PC-3 (cell line): ENCODE measurements at regions not wholly inside any gene's neighbourhood (a gene's known extent, or its start where the extent isn't known, plus 50 kb on each side); places are given as distances from the start of the nearest gene placed in this dataset.

Experiments used
- ATAC-seq: fragments of 200-7000 bp; cut with Tn5 transposase; 2 replicates; pipeline ENCODE4 v1.9.1; 2020; ENCODE audit warnings: mild to moderate bottlenecking, moderate library complexity
- BruUV-seq: library from RNA; stranded (reverse); fragments of 400-500 nt; replicated peaks from 2 replicates; lab custom pipeline; 2021; lab: Mats Ljungman, UMichigan
- CTCF ChIA-PET: fragments of 300-600 bp; sonication (Branson Sonifier 250); formaldehyde crosslinking; loops from one replicate; lab custom pipeline; 2022; ENCODE audit warnings: antibody characterized with exemption; lab: Charles Lee
- POLR2A ChIA-PET: fragments of 300-600 bp; sonication (Branson Sonifier 250); formaldehyde crosslinking; loops from one replicate; lab custom pipeline; 2022; ENCODE audit warnings: antibody characterized with exemption; ENCODE audit not compliant: unreplicated experiment; lab: Charles Lee
- DNase-seq: peaks from one replicate; pipeline ENCODE4 v3.0.0-alpha.2; 2015
- H2AFZ ChIP-seq: fragments of 300-600 bp; sonication (generic); 2 replicates; pipeline ENCODE4 v1.6.0; 2016; ENCODE audit warnings: antibody characterized with exemption, low read length
- H3F3A ChIP-seq: fragments of 300-600 bp; sonication (generic); one replicate; pipeline ENCODE4 v1.6.0; 2017; ENCODE audit warnings: antibody characterized with exemption, low read length, control low read depth, mild to moderate bottlenecking; ENCODE audit not compliant: unreplicated experiment
- H3K27ac ChIP-seq: fragments of 300-600 bp; sonication (generic); 2 replicates; pipeline ENCODE4 v1.5.1; 2016; ENCODE audit warnings: mild to moderate bottlenecking, low read length
- H3K27me3 ChIP-seq: fragments of 300-600 bp; sonication (generic); 2 replicates; pipeline ENCODE4 v1.6.1; 2016; ENCODE audit warnings: low read length, mixed read lengths
- H3K36me3 ChIP-seq: fragments of 300-600 bp; sonication (generic); 2 replicates; pipeline ENCODE4 v1.6.1; 2016; ENCODE audit warnings: low read depth, mixed run types, low read length, mixed read lengths
- H3K4me1 ChIP-seq: fragments of 300-600 bp; sonication (generic); 2 replicates; pipeline ENCODE4 v1.5.1; 2016; ENCODE audit warnings: low read length; ENCODE audit not compliant: insufficient read depth
- H3K4me2 ChIP-seq: fragments of 300-600 bp; sonication (generic); 2 replicates; pipeline ENCODE4 v1.6.0; 2016; ENCODE audit warnings: low read length
- H3K4me3 ChIP-seq: fragments of 300-600 bp; sonication (generic); 2 replicates; pipeline ENCODE4 v1.5.1; 2016; ENCODE audit warnings: mild to moderate bottlenecking, low read length, mixed read lengths
- H3K79me2 ChIP-seq: fragments of 300-600 bp; sonication (generic); 2 replicates; pipeline ENCODE4 v1.6.1; 2017; ENCODE audit warnings: low read length, mixed read lengths
- H3K9ac ChIP-seq: fragments of 300-600 bp; sonication (generic); 2 replicates; pipeline ENCODE4 v1.6.0; 2016; ENCODE audit warnings: mild to moderate bottlenecking, low read length
- H3K9me2 ChIP-seq: fragments of 300-600 bp; sonication (generic); replicated peaks from 2 replicates; pipeline ENCODE4 v1.6.1; 2016; ENCODE audit warnings: mixed run types, low read length, mixed read lengths
- H3K9me3 ChIP-seq: fragments of 300-600 bp; sonication (generic); 2 replicates; pipeline ENCODE4 v1.6.1; 2016; ENCODE audit warnings: low read length, mixed read lengths
- H4K20me1 ChIP-seq: fragments of 300-600 bp; sonication (generic); 2 replicates; pipeline ENCODE4 v1.6.1; 2016; ENCODE audit warnings: low read length, mixed read lengths
- CTCF ChIP-seq: fragments of 300-600 bp; sonication (generic); conservative IDR thresholded peaks from 2 replicates; pipeline ENCODE4 v1.5.1; 2017; ENCODE audit warnings: antibody characterized with exemption, low read depth, mild to moderate bottlenecking, low read length
- EZH2 ChIP-seq: fragments of 300-600 bp; sonication (generic); IDR thresholded peaks from one replicate; pipeline ENCODE4 v1.6.1; 2017; ENCODE audit warnings: antibody characterized with exemption, mild to moderate bottlenecking, low read length; ENCODE audit not compliant: unreplicated experiment
- EZH2phosphoT487 ChIP-seq: fragments of 300-600 bp; sonication (generic); IDR thresholded peaks from 2 replicates; pipeline ENCODE4 v1.6.1; 2018; ENCODE audit warnings: mild to moderate bottlenecking, antibody characterized with exemption, low read length, borderline replicate concordance
- intact Hi-C: fragments of 100-400 bp; cut with micrococcal nuclease; formaldehyde crosslinking; loops from 2 replicates; pipeline ENCODE4 v1.9.0; 2023

- Histone ChIP-seq H3K4me2 (no peak overlapping the region), H3K79me2 (no peaks in the 10 kb centered on the region), H3K9me3 (no peaks in the 10 kb centered on the region), H3K9me2 (no peaks in the 10 kb centered on the region), H2AFZ (no peak overlapping the region), H3K27me3 (peaks cover 33% of the 10 kb centered on the region), H3F3A (no peaks in the 10 kb centered on the region), H3K4me1 (no peaks in the 10 kb centered on the region), H3K9ac (no peak overlapping the region), H4K20me1 (no peaks in the 10 kb centered on the region), H3K27ac (no peak overlapping the region), H3K36me3 (no peaks in the 10 kb centered on the region), H3K4me3 (no peak overlapping the region)
- DNase-seq (no peak), ATAC-seq (no peak)
- ChIA-PET POLR2A (no interaction called here), CTCF (no interaction called here)
- intact Hi-C loops, result no loop called here
- no peak for TF ChIP-seq EZH2
- no peak for TF ChIP-seq CTCF
- TF ChIP-seq EZH2phosphoT487, result no peak
- BruUV-seq, result no TSS peak
Measured at GRCh38 chr4:180812783-180813182, 1430.4 kb upstream of the TENM3 start.

- Histone ChIP-seq H4K20me1 (no peaks in the 10 kb centered on the region), H3K9ac (no peak overlapping the region), H3K36me3 (no peaks in the 10 kb centered on the region), H3K9me3 (no peaks in the 10 kb centered on the region), H3K4me3 (no peak overlapping the region), H3K9me2 (no peaks in the 10 kb centered on the region), H3K27me3 (peaks cover 27% of the 10 kb centered on the region), H3F3A (no peaks in the 10 kb centered on the region), H3K79me2 (no peaks in the 10 kb centered on the region), H3K4me1 (no peaks in the 10 kb centered on the region), H3K27ac (no peak overlapping the region), H2AFZ (no peak overlapping the region), H3K4me2 (no peak overlapping the region)
- CTCF ChIA-PET, result no interaction called here
- POLR2A ChIA-PET, result no interaction called here
- ATAC-seq (no peak), DNase-seq (no peak)
- intact Hi-C loops, result no loop called here
- no peak for TF ChIP-seq EZH2
- TF ChIP-seq EZH2phosphoT487, result no peak
- no peak for TF ChIP-seq CTCF
- BruUV-seq, result no TSS peak
Measured at GRCh38 chr4:180814875-180815417, 1428.3 kb upstream of the TENM3 start.

GRCh38 chr4:180817529-180817928, 1425.7 kb upstream of the TENM3 start:
- ATAC-seq (no peak), DNase-seq (no peak)
- H3F3A ChIP-seq, result no peaks in the 10 kb centered on the region
- TF ChIP-seq CTCF (no peak), EZH2 (no peak), EZH2phosphoT487 (no peak)
- peaks cover 41% of the 10 kb centered on the region for H3K27me3 ChIP-seq
- no peaks in the 10 kb centered on the region for H3K79me2 ChIP-seq
- no peak overlapping the region for H3K4me2 ChIP-seq
- no peaks in the 10 kb centered on the region for H3K9me3 ChIP-seq
- intact Hi-C loops, result no loop called here
- H3K4me1 ChIP-seq, result no peaks in the 10 kb centered on the region
- BruUV-seq, result no TSS peak
- no peaks in the 10 kb centered on the region for H4K20me1 ChIP-seq
- no peaks in the 10 kb centered on the region for H3K36me3 ChIP-seq
- H3K9ac ChIP-seq, result no peak overlapping the region
- H3K27ac ChIP-seq, result no peak overlapping the region
- H2AFZ ChIP-seq, result no peak overlapping the region
- CTCF ChIA-PET, result no interaction called here
- H3K9me2 ChIP-seq, result no peaks in the 10 kb centered on the region
- POLR2A ChIA-PET, result no interaction called here
- H3K4me3 ChIP-seq, result no peak overlapping the region
